ENCODE measurements at regions not wholly inside any gene's neighbourhood (a gene's known extent, or its start where the extent isn't known, plus 50 kb on each side); places are given as distances from the start of the nearest gene placed in this dataset.

GRCh38 chr17:72399023-72399607, 278.3 kb downstream of the SOX9 start:
- H3K4me3 Mint-ChIP-seq = no peak overlapping the region
- H3K27ac Mint-ChIP-seq = no peak overlapping the region
- peaks cover 0 to 6% (median 0%) of the 10 kb centered on the region in 6 donors for H3K9me3 Mint-ChIP-seq
- DNase-seq = no peak
- no peaks in the 10 kb centered on the region for H3K4me1 Mint-ChIP-seq
- H3K36me3 Mint-ChIP-seq = no peaks in the 10 kb centered on the region
- H3K27me3 Mint-ChIP-seq (ENCODE audit: low read depth in 3 of 3) = peaks cover 0 to 9% (median 3%) of the 10 kb centered on the region in 3 donors

- H3K4me1 Mint-ChIP-seq = no peaks in the 10 kb centered on the region
- no peaks in the 10 kb centered on the region for H3K36me3 Mint-ChIP-seq
- peaks cover 0 to 6% (median 0%) of the 10 kb centered on the region in 6 donors for H3K9me3 Mint-ChIP-seq
- no peak for DNase-seq
- no peak overlapping the region for H3K27ac Mint-ChIP-seq
- peaks cover 2 to 9% (median 3%) of the 10 kb centered on the region in 3 donors for H3K27me3 Mint-ChIP-seq (ENCODE audit: low read depth in 3 of 3)
- no peak overlapping the region for H3K4me3 Mint-ChIP-seq
Measured at GRCh38 chr17:72399608-72400487, 279.0 kb downstream of the SOX9 start.

GRCh38 chr17:72400488-72400827, 279.6 kb downstream of the SOX9 start:
- Mint-ChIP-seq H3K36me3 (no peaks in the 10 kb centered on the region), H3K9me3 (peaks cover 0 to 1% (median 0%) of the 10 kb centered on the region in 6 donors), H3K4me1 (no peaks in the 10 kb centered on the region), H3K27me3 (ENCODE audit: low read depth in 3 of 3) (peaks cover 2 to 4% (median 2%) of the 10 kb centered on the region in 3 donors), H3K4me3 (no peak overlapping the region), H3K27ac (no peak overlapping the region)
- no peak for DNase-seq

GRCh38 chr17:72400863-72401262, 280.0 kb downstream of the SOX9 start:
- Mint-ChIP-seq H3K4me1 (no peaks in the 10 kb centered on the region), H3K36me3 (no peaks in the 10 kb centered on the region), H3K27ac (no peak overlapping the region), H3K9me3 (peaks cover 0 to 1% (median 0%) of the 10 kb centered on the region in 6 donors), H3K4me3 (no peak overlapping the region), H3K27me3 (ENCODE audit: low read depth in 3 of 3) (peaks cover 2 to 4% (median 2%) of the 10 kb centered on the region in 3 donors)
- DNase-seq = no peak

GRCh38 chr17:72401883-72402726, 281.3 kb downstream of the SOX9 start:
- no peak for DNase-seq
- Mint-ChIP-seq H3K27ac (no peak overlapping the region), H3K9me3 (peaks cover 0 to 1% (median 0%) of the 10 kb centered on the region in 6 donors), H3K36me3 (no peaks in the 10 kb centered on the region), H3K27me3 (ENCODE audit: low read depth in 3 of 3) (peaks cover 2 to 4% (median 2%) of the 10 kb centered on the region in 3 donors), H3K4me3 (no peak overlapping the region), H3K4me1 (no peaks in the 10 kb centered on the region)

- H3K9me3 Mint-ChIP-seq = no peaks in the 10 kb centered on the region
- H3K4me1 Mint-ChIP-seq = no peaks in the 10 kb centered on the region
- no peak for DNase-seq
- peaks cover 2 to 4% (median 2%) of the 10 kb centered on the region in 3 donors for H3K27me3 Mint-ChIP-seq (ENCODE audit: low read depth in 3 of 3)
- no peak overlapping the region for H3K27ac Mint-ChIP-seq
- H3K4me3 Mint-ChIP-seq = no peak overlapping the region
- H3K36me3 Mint-ChIP-seq = no peaks in the 10 kb centered on the region
Measured at GRCh38 chr17:72402727-72403210, 281.9 kb downstream of the SOX9 start.

- Mint-ChIP-seq H3K27ac (no peak overlapping the region), H3K36me3 (no peaks in the 10 kb centered on the region), H3K4me3 (no peak overlapping the region), H3K27me3 (ENCODE audit: low read depth in 3 of 3) (peaks cover 0 to 2% (median 2%) of the 10 kb centered on the region in 3 donors), H3K9me3 (no peaks in the 10 kb centered on the region), H3K4me1 (no peaks in the 10 kb centered on the region)
- DNase-seq = no peak
Measured at GRCh38 chr17:72403713-72404209, 282.9 kb downstream of the SOX9 start.

- Mint-ChIP-seq H3K4me3 (no peak overlapping the region), H3K27me3 (ENCODE audit: low read depth in 3 of 3) (peaks cover 0 to 2% (median 2%) of the 10 kb centered on the region in 3 donors), H3K9me3 (no peaks in the 10 kb centered on the region), H3K27ac (no peak overlapping the region), H3K4me1 (no peaks in the 10 kb centered on the region), H3K36me3 (no peaks in the 10 kb centered on the region)
- no peak for DNase-seq
Measured at GRCh38 chr17:72404872-72405271, 284.1 kb downstream of the SOX9 start.

GRCh38 chr17:72405662-72406230, 284.9 kb downstream of the SOX9 start:
- no peaks in the 10 kb centered on the region for H3K36me3 Mint-ChIP-seq
- H3K27ac Mint-ChIP-seq = no peak overlapping the region
- H3K9me3 Mint-ChIP-seq = peaks cover 0 to 3% (median 0%) of the 10 kb centered on the region in 6 donors
- DNase-seq = no peak
- H3K4me3 Mint-ChIP-seq = no peak overlapping the region
- H3K4me1 Mint-ChIP-seq = no peaks in the 10 kb centered on the region
- peaks cover 0 to 2% (median 2%) of the 10 kb centered on the region in 3 donors for H3K27me3 Mint-ChIP-seq (ENCODE audit: low read depth in 3 of 3)

GRCh38 chr17:72406498-72406897, 285.7 kb downstream of the SOX9 start:
- Mint-ChIP-seq H3K36me3 (no peaks in the 10 kb centered on the region), H3K4me1 (no peaks in the 10 kb centered on the region), H3K4me3 (no peak overlapping the region), H3K9me3 (peaks cover 0 to 4% (median 0%) of the 10 kb centered on the region in 6 donors), H3K27me3 (ENCODE audit: low read depth in 3 of 3) (peaks cover 0 to 2% (median 2%) of the 10 kb centered on the region in 3 donors), H3K27ac (no peak overlapping the region)
- no peak for DNase-seq

- Mint-ChIP-seq H3K4me3 (no peak overlapping the region), H3K36me3 (no peaks in the 10 kb centered on the region), H3K9me3 (peaks cover 0 to 4% (median 0%) of the 10 kb centered on the region in 6 donors)
Measured at GRCh38 chr17:72407336-72407909, 286.6 kb downstream of the SOX9 start.

GRCh38 chr17:72407931-72408330, 287.1 kb downstream of the SOX9 start:
- Mint-ChIP-seq H3K27ac (no peak overlapping the region), H3K9me3 (peaks cover 0 to 4% (median 0%) of the 10 kb centered on the region in 6 donors), H3K4me3 (no peak overlapping the region), H3K27me3 (ENCODE audit: low read depth in 3 of 3) (peaks cover 0 to 2% (median 0%) of the 10 kb centered on the region in 3 donors), H3K36me3 (no peaks in the 10 kb centered on the region), H3K4me1 (no peaks in the 10 kb centered on the region)
- no peak for DNase-seq

More at GRCh38 chr17:72407336-72407909, 286.6 kb downstream of the SOX9 start:
- Mint-ChIP-seq H3K27me3 (ENCODE audit: low read depth in 3 of 3) (peaks cover 0 to 2% (median 0%) of the 10 kb centered on the region in 3 donors), H3K4me1 (no peaks in the 10 kb centered on the region), H3K27ac (no peak overlapping the region)
- DNase-seq = no peak

- H3K27ac Mint-ChIP-seq = no peak overlapping the region
- H3K9me3 Mint-ChIP-seq = peaks cover 0 to 6% (median 0%) of the 10 kb centered on the region in 6 donors
- H3K4me3 Mint-ChIP-seq = no peak overlapping the region
- H3K36me3 Mint-ChIP-seq = no peaks in the 10 kb centered on the region
- peaks cover 0 to 2% (median 0%) of the 10 kb centered on the region in 3 donors for H3K27me3 Mint-ChIP-seq (ENCODE audit: low read depth in 3 of 3)
- DNase-seq = no peak
- no peaks in the 10 kb centered on the region for H3K4me1 Mint-ChIP-seq
Measured at GRCh38 chr17:72408641-72409040, 287.8 kb downstream of the SOX9 start.
